SJSA1 (cell line): ENCODE measurements at regions not wholly inside any gene's neighbourhood (a gene's known extent, or its start where the extent isn't known, plus 50 kb on each side); places are given as distances from the start of the nearest gene placed in this dataset.

ENCODE experiments used
- DNase-seq, 2 experiments: peaks; one replicate each; pipeline ENCODE4 v3.0.0-alpha.2; 2015 to 2020; ENCODE audit warnings: low spot score in 2 of 2, low read depth in 1 of 2
- H3K27ac ChIP-seq: fragments of 250-450 bp; sonication (Bioruptor Pico); 2 replicates; pipeline ENCODE4 v1.5.1; 2020; ENCODE audit warnings: mild to moderate bottlenecking, moderate library complexity
- H3K27me3 ChIP-seq: fragments of 250-450 bp; sonication (Bioruptor Pico); replicated peaks from 2 replicates; pipeline ENCODE4 v1.5.1; 2020; ENCODE audit warnings: mild to moderate bottlenecking, moderate library complexity
- H3K36me3 ChIP-seq: fragments of 250-450 bp; sonication (Bioruptor Pico); 2 replicates; pipeline ENCODE4 v1.5.1; 2020; ENCODE audit warnings: mild to moderate bottlenecking
- H3K4me1 ChIP-seq: fragments of 250-450 bp; sonication (Bioruptor Pico); replicated peaks from 2 replicates; pipeline ENCODE4 v1.6.1; 2021; ENCODE audit warnings: mild to moderate bottlenecking
- H3K4me3 ChIP-seq: fragments of 250-450 bp; sonication (Bioruptor Pico); 2 replicates; pipeline ENCODE4 v1.5.1; 2020; ENCODE audit warnings: mild to moderate bottlenecking
- H3K9me3 ChIP-seq: fragments of 250-450 bp; sonication (Bioruptor Pico); replicated peaks from 2 replicates; pipeline ENCODE4 v1.5.1; 2020; ENCODE audit warnings: mild to moderate bottlenecking

DNA sequence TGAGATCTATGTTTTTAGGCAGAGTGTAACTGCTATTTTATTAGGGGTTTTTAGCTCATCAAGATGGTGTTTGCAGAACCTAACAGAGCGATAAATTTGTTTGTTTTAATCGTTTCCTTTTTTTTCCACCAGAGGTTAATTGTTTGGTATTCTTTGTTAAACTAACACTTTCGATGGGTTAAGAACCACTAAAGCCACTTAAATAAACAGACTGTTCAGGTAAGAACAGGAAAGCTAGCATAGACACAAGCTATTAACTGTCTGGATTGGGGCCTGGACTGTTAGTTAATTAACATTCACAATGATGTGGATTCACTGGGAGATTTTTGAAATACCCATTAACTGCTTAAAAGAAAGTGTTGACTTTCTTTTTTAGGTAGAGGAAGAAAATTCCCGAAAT, 209.0 kb upstream of the COPS8 start:
- Histone ChIP-seq H3K4me3 (no peak overlapping the region), H3K9me3 (no peaks in the 10 kb centered on the region), H3K36me3 (no peaks in the 10 kb centered on the region), H3K4me1 (peaks cover 16% of the 10 kb centered on the region), H3K27me3 (no peaks in the 10 kb centered on the region), H3K27ac (no peak overlapping the region)
- DNase-seq: no peak

DNA sequence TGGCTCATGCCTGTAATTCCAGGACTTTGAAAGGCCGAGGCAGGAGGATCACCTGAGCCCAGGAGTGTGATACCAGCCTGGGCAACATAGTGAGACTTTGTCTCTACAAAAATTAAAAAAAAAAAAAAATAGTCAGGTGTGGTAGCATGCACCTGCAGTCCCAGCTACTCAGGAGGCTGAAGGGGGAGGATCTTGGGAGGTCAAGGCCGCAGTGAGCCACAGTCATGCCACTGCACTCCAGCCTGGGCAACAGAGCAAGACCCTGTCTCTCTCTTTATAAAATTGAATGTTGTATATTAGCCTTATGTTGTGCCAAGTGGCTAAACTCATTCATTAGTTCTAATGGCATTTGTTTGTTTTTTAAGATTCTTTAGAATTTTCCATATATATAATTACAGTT, 207.7 kb upstream of the COPS8 start:
- H3K36me3 ChIP-seq: no peaks in the 10 kb centered on the region
- H3K4me1 ChIP-seq: 0 out of 2 replicates have a peak, but pooled peaks cover 6% of the 10 kb centered on the region
- H3K27ac ChIP-seq: no peak overlapping the region
- no peak overlapping the region for H3K4me3 ChIP-seq
- H3K27me3 ChIP-seq: no peaks in the 10 kb centered on the region
- DNase-seq: no peak
- H3K9me3 ChIP-seq: no peaks in the 10 kb centered on the region

- Histone ChIP-seq H3K36me3 (no peaks in the 10 kb centered on the region), H3K27me3 (no peaks in the 10 kb centered on the region), H3K4me3 (no peak overlapping the region), H3K4me1 (0 out of 2 replicates have a peak, but pooled peaks cover 6% of the 10 kb centered on the region), H3K9me3 (no peaks in the 10 kb centered on the region), H3K27ac (no peak overlapping the region)
- DNase-seq: no peak
Observed at GRCh38 chr2:236879416-236879963, 206.2 kb upstream of the COPS8 start.

- Histone ChIP-seq H3K27ac (no peak overlapping the region), H3K4me3 (no peak overlapping the region), H3K9me3 (no peaks in the 10 kb centered on the region), H3K36me3 (no peaks in the 10 kb centered on the region), H3K27me3 (no peaks in the 10 kb centered on the region), H3K4me1 (peaks cover 8% of the 10 kb centered on the region; the same call in 1 of the 2 replicates)
- DNase-seq: no peak
Observed at GRCh38 chr2:236882074-236882473, 203.6 kb upstream of the COPS8 start.

- no peaks in the 10 kb centered on the region for H3K9me3 ChIP-seq
- peak in 1 of 2 experiments; percentile 30 for DNase-seq
- no peaks in the 10 kb centered on the region for H3K27me3 ChIP-seq
- H3K36me3 ChIP-seq: no peaks in the 10 kb centered on the region
- H3K4me3 ChIP-seq: no peak overlapping the region
- no peak overlapping the region for H3K27ac ChIP-seq
- peaks cover 13% of the 10 kb centered on the region for H3K4me1 ChIP-seq
Observed at GRCh38 chr2:236882930-236883329, 202.8 kb upstream of the COPS8 start.

DNA sequence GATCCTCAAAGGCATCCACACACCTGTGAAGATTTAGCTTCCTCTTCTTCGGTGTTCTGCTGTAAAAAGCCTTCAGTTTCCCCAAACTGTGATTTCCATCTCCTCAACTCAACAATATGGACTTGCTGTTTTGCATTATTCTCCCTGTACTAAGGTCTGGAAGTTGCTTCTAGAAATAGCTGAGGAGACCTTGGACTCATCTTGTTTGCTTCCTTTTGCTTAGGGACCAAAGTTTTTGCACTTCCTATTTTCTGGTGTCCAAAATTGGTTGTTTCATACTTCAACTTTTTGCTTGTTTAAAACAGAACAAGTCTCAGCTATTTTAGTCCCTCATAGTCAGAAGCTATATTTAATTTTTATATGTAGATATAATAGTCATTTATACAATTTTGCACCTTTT, 201.9 kb upstream of the COPS8 start:
- Histone ChIP-seq H3K4me3 (no peak overlapping the region), H3K27me3 (no peaks in the 10 kb centered on the region), H3K36me3 (no peaks in the 10 kb centered on the region), H3K27ac (no peak overlapping the region), H3K4me1 (peaks cover 22% of the 10 kb centered on the region), H3K9me3 (no peaks in the 10 kb centered on the region)
- no peak for DNase-seq

DNA sequence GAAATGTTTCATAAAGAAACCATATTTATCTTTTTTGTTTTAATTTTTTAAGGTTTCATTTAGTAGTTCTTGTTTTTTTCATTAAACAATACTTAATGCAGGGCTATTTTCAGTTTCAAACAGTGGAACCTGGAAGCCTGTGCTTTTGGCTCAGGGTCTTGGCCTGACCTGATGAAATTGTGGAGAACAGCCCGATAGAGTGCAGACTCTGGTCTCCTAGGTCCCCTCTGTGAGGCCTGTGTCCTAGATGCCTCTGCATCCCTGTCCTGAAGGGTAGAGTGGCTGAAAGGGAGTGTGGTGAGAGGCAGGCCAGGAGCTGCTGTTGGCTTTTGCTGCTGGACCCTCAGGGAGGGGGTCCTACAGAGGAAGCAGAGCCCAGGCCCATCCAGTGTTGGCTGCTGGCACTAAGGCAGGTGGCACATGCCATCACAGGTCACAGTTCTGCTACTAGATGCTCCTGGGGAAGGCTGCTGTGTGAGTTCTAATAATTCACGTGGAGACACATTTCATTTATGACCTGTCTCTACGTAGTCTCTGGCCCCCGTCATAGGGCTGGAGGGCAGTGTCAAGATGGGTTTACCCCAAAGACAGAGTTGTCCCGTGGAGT, 201.0 kb upstream of the COPS8 start:
- Histone ChIP-seq H3K4me1 (peaks cover 24% of the 10 kb centered on the region), H3K27me3 (no peaks in the 10 kb centered on the region), H3K27ac (no peak overlapping the region), H3K9me3 (no peaks in the 10 kb centered on the region), H3K36me3 (no peaks in the 10 kb centered on the region), H3K4me3 (no peak overlapping the region)
- DNase-seq: peak in 1 of 2 experiments; percentile 19

- Histone ChIP-seq H3K27me3 (no peaks in the 10 kb centered on the region), H3K9me3 (no peaks in the 10 kb centered on the region), H3K36me3 (no peaks in the 10 kb centered on the region), H3K4me3 (no peak overlapping the region), H3K27ac (no peak overlapping the region), H3K4me1 (peaks cover 24% of the 10 kb centered on the region)
- DNase-seq: no peak
Observed at GRCh38 chr2:236886456-236886855, 199.2 kb upstream of the COPS8 start.

DNA sequence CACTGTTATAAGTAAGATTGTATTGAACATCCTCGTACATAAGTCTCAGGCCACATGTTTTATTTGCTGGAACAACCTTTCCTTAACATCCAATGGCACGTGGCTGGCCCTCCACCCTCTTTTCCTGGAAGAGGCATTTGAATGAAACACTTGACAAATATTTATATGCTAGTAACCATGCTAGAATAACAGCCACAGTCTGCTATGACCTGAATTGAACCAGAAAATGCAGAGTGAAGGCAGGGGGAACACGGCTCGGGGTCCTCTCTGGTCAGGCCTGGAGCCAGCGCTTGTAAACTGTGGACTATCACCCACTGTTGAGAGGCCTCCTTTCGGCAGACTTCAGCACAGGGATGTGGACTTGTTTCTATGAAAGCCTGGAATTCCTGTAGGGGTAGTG, 198.2 kb upstream of the COPS8 start:
- Histone ChIP-seq H3K4me1 (peaks cover 24% of the 10 kb centered on the region), H3K4me3 (no peak overlapping the region), H3K9me3 (no peaks in the 10 kb centered on the region), H3K27me3 (no peaks in the 10 kb centered on the region), H3K36me3 (no peaks in the 10 kb centered on the region), H3K27ac (peak overlapping the region; percentile 79)
- peak; percentile 53 to 55 for DNase-seq

GRCh38 chr2:236887953-236888793, 197.5 kb upstream of the COPS8 start:
- Histone ChIP-seq H3K27me3 (no peaks in the 10 kb centered on the region), H3K4me3 (no peak overlapping the region), H3K4me1 (peaks cover 24% of the 10 kb centered on the region), H3K27ac (peak overlapping the region; percentile 79), H3K36me3 (no peaks in the 10 kb centered on the region), H3K9me3 (no peaks in the 10 kb centered on the region)
- DNase-seq: peak; percentile 46 to 58

- H3K9me3 ChIP-seq: no peaks in the 10 kb centered on the region
- H3K27me3 ChIP-seq: no peaks in the 10 kb centered on the region
- peak overlapping the region; percentile 79 for H3K27ac ChIP-seq
- H3K36me3 ChIP-seq: no peaks in the 10 kb centered on the region
- DNase-seq: no peak
- H3K4me3 ChIP-seq: no peak overlapping the region
- H3K4me1 ChIP-seq: peaks cover 24% of the 10 kb centered on the region
Observed at GRCh38 chr2:236888794-236889780, 196.6 kb upstream of the COPS8 start.

DNA sequence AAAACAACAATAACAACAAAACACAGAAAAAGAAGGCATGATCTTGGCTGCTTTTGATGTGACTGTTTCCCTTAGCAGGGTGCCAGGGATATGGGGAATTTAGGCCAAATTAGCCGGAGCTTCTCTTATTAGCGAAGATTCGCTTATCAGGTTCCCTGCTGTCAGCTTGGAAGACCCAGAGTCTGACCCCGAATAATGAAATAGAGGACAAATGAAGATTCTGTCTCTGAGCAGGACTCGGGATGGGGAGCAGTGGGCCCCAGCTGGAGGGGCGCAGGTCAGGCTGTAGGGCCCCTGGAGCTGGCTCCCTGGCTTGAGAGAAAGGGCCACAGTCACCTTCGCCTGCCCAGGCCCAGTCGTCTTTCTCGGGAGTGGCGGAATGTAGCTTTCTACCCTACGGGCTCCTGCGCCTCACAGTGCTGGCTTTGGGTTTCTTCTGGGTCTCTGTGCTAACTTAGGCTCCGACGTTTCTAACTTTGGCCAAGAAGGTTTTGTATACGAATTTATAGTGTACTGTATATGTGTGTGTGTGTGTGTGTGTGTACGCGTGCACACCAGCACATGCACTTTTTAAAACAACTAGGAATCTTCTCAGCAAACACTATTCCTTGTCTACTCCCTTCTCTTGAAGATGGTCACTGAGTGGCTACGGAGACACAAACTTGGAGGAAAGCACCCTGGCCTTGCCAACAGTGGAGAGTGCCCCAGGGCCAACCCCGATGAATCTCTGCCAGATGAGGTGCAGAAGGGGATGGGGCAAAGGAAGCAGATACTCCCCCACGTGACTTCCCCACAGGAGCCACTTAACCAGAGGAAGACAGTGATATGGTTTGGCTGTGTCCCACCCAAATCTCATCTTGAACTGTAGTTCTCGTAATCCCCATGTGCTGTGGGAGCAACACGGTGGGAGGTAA, 195.6 kb upstream of the COPS8 start:
- H3K36me3 ChIP-seq: no peaks in the 10 kb centered on the region
- H3K27me3 ChIP-seq: no peaks in the 10 kb centered on the region
- H3K4me1 ChIP-seq: peaks cover 24% of the 10 kb centered on the region
- H3K27ac ChIP-seq: no peak overlapping the region
- DNase-seq: no peak
- no peak overlapping the region for H3K4me3 ChIP-seq
- H3K9me3 ChIP-seq: no peaks in the 10 kb centered on the region
